PC-9 (cell line): ENCODE measurements at regions not wholly inside any gene's neighbourhood (a gene's known extent, or its start where the extent isn't known, plus 50 kb on each side); places are given as distances from the start of the nearest gene placed in this dataset.

ENCODE experiments used
- BruUV-seq: library from RNA; stranded (reverse); fragments of 400-500 nt; replicated peaks from 2 replicates; lab custom pipeline; 2021; lab: Mats Ljungman, UMichigan
- CTCF ChIA-PET: fragments of 300-600 bp; sonication (Branson Sonifier 250); formaldehyde crosslinking; loops from one replicate; lab custom pipeline; 2022; ENCODE audit warnings: antibody characterized with exemption; lab: Charles Lee
- POLR2A ChIA-PET: fragments of 300-600 bp; sonication (Branson Sonifier 250); formaldehyde crosslinking; loops from one replicate; lab custom pipeline; 2022; ENCODE audit warnings: antibody characterized with exemption; ENCODE audit not compliant: unreplicated experiment; lab: Charles Lee
- DNase-seq, 2 experiments: peaks; one replicate each; pipeline versions ENCODE4 v3.0.0 to v3.0.0-alpha.2; 2015 to 2022; ENCODE audit warnings: mixed read lengths in 1 of 2
- H2AFZ ChIP-seq: fragments of 200-600 bp; sonication (generic); 2 replicates; pipeline ENCODE4 v1.8.1; 2017; ENCODE audit warnings: antibody characterized with exemption
- H3F3A ChIP-seq: fragments of 200-600 bp; sonication (generic); 2 replicates; pipeline ENCODE4 v1.8.1; 2017; ENCODE audit warnings: antibody characterized with exemption, mild to moderate bottlenecking, low read depth; ENCODE audit not compliant: insufficient read depth
- H3K27ac ChIP-seq: fragments of 200-600 bp; sonication (generic); 2 replicates; pipeline ENCODE4 v1.6.1; 2016; ENCODE audit warnings: mixed run types
- H3K27me3 ChIP-seq: fragments of 200-600 bp; sonication (generic); 2 replicates; pipeline ENCODE4 v1.6.1; 2016; ENCODE audit warnings: low read depth, mixed run types; ENCODE audit not compliant: insufficient read depth
- H3K36me3 ChIP-seq: fragments of 200-600 bp; sonication (generic); 2 replicates; pipeline ENCODE4 v1.6.1; 2016; ENCODE audit warnings: low read depth, mixed run types
- H3K4me1 ChIP-seq: fragments of 200-600 bp; sonication (generic); replicated peaks from 2 replicates; pipeline ENCODE4 v1.6.1; 2016; ENCODE audit warnings: mixed run types; ENCODE audit not compliant: insufficient read depth
- H3K4me2 ChIP-seq: fragments of 200-600 bp; sonication (generic); 2 replicates; pipeline ENCODE4 v1.6.1; 2017; ENCODE audit warnings: mixed run types
- H3K4me3 ChIP-seq: fragments of 200-600 bp; sonication (generic); 2 replicates; pipeline ENCODE4 v1.6.1; 2016; ENCODE audit warnings: mixed run types
- H3K79me2 ChIP-seq: fragments of 200-600 bp; sonication (generic); 2 replicates; pipeline ENCODE4 v1.6.1; 2017; ENCODE audit warnings: low read depth, mixed run types
- H3K9me2 ChIP-seq: fragments of 200-600 bp; sonication (generic); 2 replicates; pipeline ENCODE4 v1.8.1; 2017; ENCODE audit warnings: mild to moderate bottlenecking; ENCODE audit not compliant: insufficient read depth
- H3K9me3 ChIP-seq: fragments of 200-600 bp; sonication (generic); 2 replicates; pipeline ENCODE4 v1.8.1; 2016; ENCODE audit warnings: low read depth; ENCODE audit not compliant: insufficient read depth
- H4K20me1 ChIP-seq: fragments of 200-600 bp; sonication (generic); 2 replicates; pipeline ENCODE4 v1.8.1; 2017; ENCODE audit not compliant: insufficient read depth
- CTCF ChIP-seq: fragments of 200-600 bp; sonication (generic); conservative IDR thresholded peaks from 2 replicates; pipeline ENCODE4 v1.6.1; 2017; ENCODE audit warnings: mixed run types, antibody characterized with exemption, mild to moderate bottlenecking, moderate library complexity
- EZH2 ChIP-seq: fragments of 200-600 bp; sonication (generic); IDR thresholded peaks from 2 replicates; pipeline ENCODE4 v1.8.0; 2017; ENCODE audit warnings: antibody characterized with exemption, low read depth
- intact Hi-C: fragments of 100-400 bp; cut with micrococcal nuclease; formaldehyde crosslinking; loops from one replicate; pipeline ENCODE4 v1.10.0; 2022; ENCODE audit not compliant: unreplicated experiment

GRCh38 chr5:169430671-169431070, 129.7 kb upstream of the SLIT3 start:
- Histone ChIP-seq H3K27ac (no peak overlapping the region), H3K9me3 (no peaks in the 10 kb centered on the region), H4K20me1 (no peaks in the 10 kb centered on the region), H3K9me2 (no peaks in the 10 kb centered on the region), H3K79me2 (no peaks in the 10 kb centered on the region), H3K4me1 (peaks cover 11% of the 10 kb centered on the region; the same call in 1 of the 2 replicates), H3F3A (no peaks in the 10 kb centered on the region), H3K4me3 (no peak overlapping the region), H3K27me3 (no peaks in the 10 kb centered on the region), H3K4me2 (no peak overlapping the region), H2AFZ (no peak overlapping the region), H3K36me3 (no peaks in the 10 kb centered on the region)
- no peak for TF ChIP-seq EZH2
- TF ChIP-seq CTCF: no peak
- intact Hi-C loops: no loop called here
- ChIA-PET POLR2A (no interaction called here), CTCF (no interaction called here)
- DNase-seq: no peak
- BruUV-seq: no TSS peak

GRCh38 chr5:169429044-169429443, 128.1 kb upstream of the SLIT3 start:
- Histone ChIP-seq H3K4me3 (no peak overlapping the region), H3K4me2 (no peak overlapping the region), H3K79me2 (no peaks in the 10 kb centered on the region), H3K9me2 (no peaks in the 10 kb centered on the region), H4K20me1 (no peaks in the 10 kb centered on the region), H2AFZ (no peak overlapping the region), H3K27ac (no peak overlapping the region), H3K27me3 (no peaks in the 10 kb centered on the region), H3K4me1 (peaks cover 11% of the 10 kb centered on the region; the same call in 1 of the 2 replicates), H3F3A (no peaks in the 10 kb centered on the region), H3K9me3 (no peaks in the 10 kb centered on the region), H3K36me3 (no peaks in the 10 kb centered on the region)
- CTCF ChIA-PET: no interaction called here
- DNase-seq: no peak
- intact Hi-C loops: no loop called here
- TF ChIP-seq CTCF: no peak
- no peak for TF ChIP-seq EZH2
- POLR2A ChIA-PET: no interaction called here
- BruUV-seq: no TSS peak

- POLR2A ChIA-PET: no interaction called here
- CTCF ChIA-PET: no interaction called here
- no peaks in the 10 kb centered on the region for H4K20me1 ChIP-seq
- H3K27ac ChIP-seq: no peak overlapping the region
- H3K9me3 ChIP-seq: no peaks in the 10 kb centered on the region
- no peak overlapping the region for H3K4me3 ChIP-seq
- TF ChIP-seq EZH2 (no peak), CTCF (no peak)
- H3K27me3 ChIP-seq: no peaks in the 10 kb centered on the region
- H3K36me3 ChIP-seq: no peaks in the 10 kb centered on the region
- no peak for DNase-seq
- H3F3A ChIP-seq: no peaks in the 10 kb centered on the region
- intact Hi-C loops: no loop called here
- no peaks in the 10 kb centered on the region for H3K79me2 ChIP-seq
- H3K4me2 ChIP-seq: no peak overlapping the region
- no peak overlapping the region for H2AFZ ChIP-seq
- no peaks in the 10 kb centered on the region for H3K9me2 ChIP-seq
- BruUV-seq: no TSS peak
- H3K4me1 ChIP-seq: peaks cover 9% of the 10 kb centered on the region; the same call in 1 of the 2 replicates
These were observed 125.8 kb upstream of the SLIT3 start for GRCh38 chr5:169426784-169427183.
